ENCODE measurements at regions not wholly inside any gene's neighbourhood (a gene's known extent, or its start where the extent isn't known, plus 50 kb on each side); places are given as distances from the start of the nearest gene placed in this dataset.

DNA sequence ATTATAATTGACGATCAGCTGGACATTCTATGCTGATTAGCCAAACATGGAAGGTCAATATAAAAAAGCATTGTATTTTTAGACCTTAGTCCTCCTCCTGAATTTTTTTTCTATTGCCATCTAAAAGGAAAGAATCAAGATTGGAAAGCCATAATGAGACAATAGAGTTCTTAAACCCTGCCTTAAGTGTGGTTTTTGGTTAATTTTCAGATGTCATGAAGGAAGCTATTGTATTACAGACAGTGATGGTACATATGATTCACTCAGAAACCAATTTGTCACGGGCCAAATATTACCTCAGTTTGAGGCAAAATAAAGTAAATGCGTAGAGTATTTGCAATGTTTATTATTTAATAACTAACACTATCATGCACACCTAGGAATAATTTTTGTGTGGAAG lies 1164.0 kb upstream of the RAG2 start:
- DNase-seq (no peak), ATAC-seq (no peak)

DNA sequence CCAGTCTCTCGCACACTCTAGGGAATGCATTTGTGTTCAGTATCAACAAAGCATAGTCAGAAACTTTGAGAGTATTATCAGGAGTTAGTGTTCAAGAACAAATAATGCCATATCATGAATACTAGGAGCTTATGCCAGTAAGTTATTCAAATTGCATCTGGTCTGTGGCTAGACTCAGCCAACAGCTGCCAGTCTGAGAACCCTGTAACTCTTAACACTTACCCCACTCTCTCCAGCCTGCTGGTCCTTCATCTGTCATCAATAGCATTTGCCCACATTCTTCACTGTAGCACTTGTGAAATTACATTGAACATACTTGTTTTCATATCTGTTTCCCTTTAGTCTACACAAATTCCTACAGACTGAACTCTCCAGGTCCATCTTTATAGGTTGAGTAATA lies 1157.5 kb upstream of the RAG2 start:
- no peak for DNase-seq
- no peak for ATAC-seq

DNA sequence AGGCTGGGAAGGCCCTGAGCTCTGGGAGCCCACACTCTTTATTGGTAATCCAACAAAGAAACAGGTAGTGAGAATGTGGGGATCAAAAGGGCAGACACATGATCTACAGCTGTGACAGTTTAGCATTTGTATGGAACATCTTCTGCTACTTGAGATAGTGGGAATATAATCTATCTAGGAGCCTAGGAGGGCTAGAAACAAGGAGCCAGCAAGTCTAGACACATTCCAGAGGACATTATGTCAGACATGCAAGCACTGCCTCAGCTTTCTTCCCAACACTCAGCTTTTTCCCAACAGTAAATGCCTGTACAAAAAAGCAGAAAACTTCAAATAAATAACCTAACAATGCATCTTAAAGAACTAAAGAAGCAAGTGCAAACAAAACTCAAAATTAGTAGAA lies 1150.6 kb upstream of the RAG2 start:
- no peak for ATAC-seq
- DNase-seq, result no peak

GRCh38 chr11:37747121-37747520 lies 1149.1 kb upstream of the RAG2 start:
- no peak for ATAC-seq
- no peak for DNase-seq

GRCh38 chr11:37727371-37727770 lies 1129.3 kb upstream of the RAG2 start:
- no peak for ATAC-seq

DNA sequence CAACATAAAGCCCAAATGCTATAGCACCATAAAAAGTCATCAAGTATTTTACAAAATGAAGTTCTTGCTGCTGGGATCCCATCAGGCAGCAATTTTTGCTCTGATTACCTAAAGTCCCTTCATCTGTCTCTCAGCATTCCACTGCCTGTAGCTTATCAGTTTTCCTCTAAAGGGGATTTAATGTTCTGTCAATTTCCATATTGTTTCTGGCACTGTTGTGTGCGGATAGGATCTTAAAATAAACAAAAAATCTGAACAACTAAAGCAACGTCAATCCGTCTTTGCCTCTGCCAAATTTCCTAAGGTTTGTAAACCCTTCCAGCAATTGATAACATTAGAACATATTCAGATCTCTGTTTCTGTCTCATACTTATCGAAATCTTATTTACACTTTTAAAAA lies 1126.3 kb upstream of the RAG2 start:
- no peak for ATAC-seq
- DNase-seq, result no peak

More at GRCh38 chr11:37727371-37727770, 1129.3 kb upstream of the RAG2 start:
- DNase-seq, result no peak

GRCh38 chr11:37721485-37721884 lies 1123.4 kb upstream of the RAG2 start:
- ATAC-seq (no peak), DNase-seq (no peak)

- DNase-seq, result no peak
- no peak for ATAC-seq
Observed at GRCh38 chr11:37718431-37718999, 1120.5 kb upstream of the RAG2 start.

- DNase-seq (no peak), ATAC-seq (no peak)
Observed at GRCh38 chr11:37712251-37712650, 1114.2 kb upstream of the RAG2 start.

DNA sequence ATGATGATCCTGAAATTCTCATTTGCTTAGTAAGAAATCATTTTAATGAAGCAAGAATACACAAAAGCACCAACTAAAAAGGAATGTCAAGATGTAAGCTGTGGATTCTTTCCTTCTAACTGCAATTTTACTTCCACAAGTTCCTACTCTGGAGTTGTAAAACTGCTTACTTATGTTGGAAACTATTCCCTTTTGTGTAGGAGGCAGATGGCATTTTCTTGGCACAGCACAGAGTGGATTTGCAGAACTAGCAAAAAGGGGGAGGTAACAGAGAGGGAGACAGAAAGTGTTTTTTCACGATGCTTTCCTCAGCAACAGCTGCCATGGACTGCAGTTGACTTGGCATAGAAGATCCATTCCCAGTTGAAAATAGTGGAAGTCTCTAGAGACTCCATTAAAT lies 1112.0 kb upstream of the RAG2 start:
- DNase-seq, result no peak
- no peak for ATAC-seq

DNA sequence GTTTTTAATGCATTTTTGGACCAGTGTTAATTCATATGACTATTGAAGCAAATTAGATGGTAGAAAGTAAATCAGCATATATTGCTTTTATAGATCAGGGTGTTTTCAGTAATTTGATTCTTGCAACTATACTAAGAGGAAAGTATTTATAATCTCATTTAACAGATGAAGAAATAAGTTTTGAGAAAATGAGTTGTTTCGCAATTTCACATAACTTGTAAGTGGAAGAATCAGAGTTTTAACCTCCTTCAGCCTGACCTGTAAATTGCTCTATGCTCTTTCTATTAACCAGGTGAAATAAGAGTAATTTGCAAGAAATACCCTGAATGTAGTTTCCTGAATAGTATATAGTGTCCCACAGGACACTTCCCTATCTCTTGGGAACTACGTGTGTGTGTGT lies 1106.8 kb upstream of the RAG2 start:
- DNase-seq (no peak), ATAC-seq (no peak)

- ATAC-seq (no peak), DNase-seq (no peak)
Observed at GRCh38 chr11:37699644-37700043, 1101.6 kb upstream of the RAG2 start.

- ATAC-seq (no peak), DNase-seq (no peak)
Observed at GRCh38 chr11:37695283-37695682, 1097.2 kb upstream of the RAG2 start.

- DNase-seq (no peak), ATAC-seq (no peak)
Observed at GRCh38 chr11:37689951-37690350, 1091.9 kb upstream of the RAG2 start.

DNA sequence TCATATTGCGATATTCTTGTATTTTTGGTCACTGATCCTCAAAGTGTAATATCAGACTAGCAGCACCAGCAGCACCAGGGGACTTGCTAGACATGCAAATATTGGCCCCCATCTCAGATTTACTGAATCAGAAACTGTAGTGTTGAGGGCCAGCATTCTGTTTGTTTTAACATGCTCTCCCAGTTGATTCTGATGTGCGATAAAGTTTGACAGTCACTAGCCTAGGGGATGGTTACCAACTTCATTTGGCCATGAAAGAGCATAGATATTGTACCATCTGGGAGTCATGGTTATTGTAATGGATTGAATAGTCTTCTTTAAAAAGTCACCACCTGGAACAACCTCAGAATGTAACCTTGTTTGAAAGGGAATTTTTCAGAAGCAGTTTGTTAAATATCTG lies 1090.4 kb upstream of the RAG2 start:
- DNase-seq, result no peak
- no peak for ATAC-seq

DNA sequence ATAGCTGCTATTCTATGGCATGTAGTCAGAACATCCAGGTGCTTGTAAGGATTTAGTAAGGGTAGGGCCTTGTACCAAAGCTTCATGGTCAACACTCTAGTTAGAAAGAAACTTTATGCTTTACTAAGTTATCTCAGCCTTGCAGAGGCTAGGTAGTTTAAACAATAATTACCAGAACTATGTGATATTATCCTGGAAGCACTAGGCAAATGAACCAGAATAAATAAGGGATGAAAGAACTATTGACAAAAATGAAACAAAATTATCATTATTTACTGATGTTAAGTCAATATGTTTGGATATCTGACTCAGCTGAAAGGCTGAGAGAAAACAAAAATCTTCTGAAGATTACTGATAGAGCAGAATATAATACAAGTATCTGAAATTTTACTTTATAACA lies 1089.1 kb upstream of the RAG2 start:
- no peak for DNase-seq
- no peak for ATAC-seq

GRCh38 chr11:37671321-37671720 lies 1073.3 kb upstream of the RAG2 start:
- DNase-seq (no peak), ATAC-seq (no peak)

DNA sequence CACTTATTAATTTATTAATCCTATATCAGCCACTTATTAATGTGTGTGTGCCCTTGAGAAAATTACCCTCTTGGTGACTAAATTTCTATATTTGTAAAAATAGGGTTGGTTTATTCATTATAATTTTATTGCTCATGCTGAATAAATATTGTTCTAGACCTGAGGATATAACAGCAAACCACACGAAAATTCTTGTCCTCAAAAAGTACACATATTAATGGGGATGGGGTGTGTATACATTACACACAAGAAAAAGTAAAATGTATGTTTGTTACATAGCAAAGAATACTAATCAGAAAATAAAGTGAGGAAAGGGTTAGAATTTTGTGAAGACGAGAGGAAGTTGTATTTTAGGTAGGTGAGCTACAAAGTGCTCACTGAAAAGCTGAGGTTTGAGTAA lies 1068.9 kb upstream of the RAG2 start:
- no peak for ATAC-seq
- DNase-seq, result no peak

- ATAC-seq, result no peak
- DNase-seq, result no peak
Observed at GRCh38 chr11:37657645-37658044, 1059.6 kb upstream of the RAG2 start.

- ATAC-seq (no peak), DNase-seq (no peak)
Observed at GRCh38 chr11:37647767-37648166, 1049.7 kb upstream of the RAG2 start.

DNA sequence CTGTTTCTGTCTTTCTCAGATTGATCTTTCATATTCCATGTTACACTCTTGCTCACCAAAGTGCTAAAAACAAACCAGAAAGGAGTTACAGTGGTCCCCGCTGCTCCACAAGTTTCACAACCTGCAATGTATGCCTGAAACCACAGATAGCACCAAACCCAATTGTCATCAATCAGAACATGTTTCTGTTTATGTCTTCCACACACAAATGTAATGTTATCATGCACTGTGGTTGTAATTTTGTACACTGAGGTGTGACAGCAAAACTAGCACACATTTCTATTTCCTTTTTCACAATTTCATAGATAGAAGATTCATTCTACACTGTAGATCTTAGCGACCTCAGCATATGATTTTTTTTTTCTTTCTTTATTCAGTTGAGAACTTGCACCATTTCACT lies 1045.9 kb upstream of the RAG2 start:
- ATAC-seq (no peak), DNase-seq (no peak)

- no peak for DNase-seq
- ATAC-seq, result no peak
Observed at GRCh38 chr11:37642296-37642695, 1044.3 kb upstream of the RAG2 start.

DNA sequence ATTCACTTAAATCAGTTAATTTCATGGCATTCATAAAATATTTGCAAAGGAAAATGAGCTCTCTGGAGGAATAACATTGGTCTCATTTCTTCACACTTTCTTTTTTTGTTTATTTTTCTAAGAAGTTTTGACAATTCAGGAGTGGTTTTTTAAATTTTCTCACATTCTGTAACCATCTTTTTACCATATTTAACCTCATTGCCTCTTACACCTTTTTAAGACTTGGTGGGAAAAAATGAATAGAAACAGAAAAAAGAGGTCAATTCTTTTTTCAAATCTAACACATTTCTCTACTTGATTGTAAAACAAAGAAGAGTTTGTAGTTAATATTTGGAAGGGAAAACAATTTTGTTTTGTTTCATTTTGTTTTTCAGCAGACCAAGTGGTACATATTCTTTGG lies 1034.7 kb upstream of the RAG2 start:
- ATAC-seq (no peak), DNase-seq (no peak)

DNA sequence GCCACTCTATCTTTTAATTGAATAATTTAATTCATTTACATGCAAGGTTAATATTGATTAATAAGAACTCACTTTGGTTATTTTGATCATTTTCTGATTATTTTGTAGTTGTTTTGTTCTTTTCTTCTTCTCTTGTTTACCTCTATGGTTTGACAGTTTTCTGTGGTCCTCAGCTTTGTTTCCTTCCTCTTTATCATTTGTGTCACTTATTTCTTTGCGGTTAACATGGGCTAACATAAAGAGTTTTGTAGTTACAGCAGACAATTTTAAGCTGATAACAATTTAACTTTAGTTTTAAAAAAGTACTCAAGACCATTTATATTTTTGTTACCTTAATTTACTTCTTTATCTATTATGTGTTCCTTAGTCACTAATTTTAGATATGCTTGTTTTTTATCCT lies 1032.8 kb upstream of the RAG2 start:
- DNase-seq (no peak), ATAC-seq (no peak)

- DNase-seq (no peak), ATAC-seq (no peak)
Observed at GRCh38 chr11:37623778-37624177, 1025.7 kb upstream of the RAG2 start.

Measured in stimulated activated naive CD8-positive, alpha-beta T cell treated with anti-CD3 and anti-CD28 coated beads, Interleukin-15, Interleukin-2, amounts not matched to agents 100 U/mL and 50 U/mL, for 24 hours (primary cell).